ENCODE measurements at regions not wholly inside any gene's neighbourhood (a gene's known extent, or its start where the extent isn't known, plus 50 kb on each side); places are given as distances from the start of the nearest gene placed in this dataset.

- Histone ChIP-seq H3K4me3 (ENCODE audit: low read length) (no peak overlapping the region), H3K9me3 (ENCODE audit: low read length) (no peaks in the 10 kb centered on the region), H3K9me2 (ENCODE audit: insufficient read depth, low read length) (no peaks in the 10 kb centered on the region), H3K4me2 (ENCODE audit: low read length) (no peak overlapping the region), H3K9ac (ENCODE audit: low read length) (no peak overlapping the region), H3K27me3 (ENCODE audit: insufficient read depth, low read depth, low read length) (no peaks in the 10 kb centered on the region), H4K20me1 (ENCODE audit: insufficient read depth) (no peaks in the 10 kb centered on the region), H2AFZ (ENCODE audit: low read depth, low read length) (no peak overlapping the region), H3K27ac (ENCODE audit: low read length) (no peak overlapping the region), H3K79me2 (replicated peaks; ENCODE audit: insufficient read depth, low read length) (no peaks in the 10 kb centered on the region), H3F3A (ENCODE audit: insufficient read depth, low read length, poor library complexity, severe bottlenecking) (no peaks in the 10 kb centered on the region), H3K36me3 (ENCODE audit: insufficient read depth, low read length) (no peaks in the 10 kb centered on the region)
- no peak for TF ChIP-seq MXI1 (conservative IDR thresholded peaks at IDR 0.05; ENCODE audit: poor library complexity, severe bottlenecking)
- no peak for TF ChIP-seq POLR2AphosphoS5 (IDR thresholded peaks at IDR 0.05)
- no peak for TF ChIP-seq CTCF (IDR thresholded peaks at IDR 0.05; ENCODE audit: poor library complexity, severe bottlenecking)
- TF ChIP-seq REST (IDR thresholded peaks at IDR 0.05; ENCODE audit: borderline replicate concordance), result no peak
- TF ChIP-seq EZH2 (IDR thresholded peaks at IDR 0.05; ENCODE audit: borderline replicate concordance, insufficient read depth, low read length, poor library complexity, severe bottlenecking), result no peak
- no peak for TF ChIP-seq EP300 (conservative IDR thresholded peaks at IDR 0.05; ENCODE audit: poor library complexity, severe bottlenecking)
- no peak for TF ChIP-seq SMC3 (conservative IDR thresholded peaks at IDR 0.05; ENCODE audit: poor library complexity)
- TF ChIP-seq RAD21 (conservative IDR thresholded peaks at IDR 0.05), result no peak
- no peak for TF ChIP-seq TAF1 (IDR thresholded peaks at IDR 0.05; ENCODE audit: low read depth)
Observed at GRCh38 chr1:5410652-5411051, 581.6 kb downstream of the NPHP4 start.

- Histone ChIP-seq H3K27me3 (ENCODE audit: insufficient read depth, low read depth, low read length) (no peaks in the 10 kb centered on the region), H3K9me3 (ENCODE audit: low read length) (no peaks in the 10 kb centered on the region), H3K9me2 (ENCODE audit: insufficient read depth, low read length) (no peaks in the 10 kb centered on the region), H3K4me3 (ENCODE audit: low read length) (no peak overlapping the region), H3K36me3 (ENCODE audit: insufficient read depth, low read length) (no peaks in the 10 kb centered on the region), H3K79me2 (replicated peaks; ENCODE audit: insufficient read depth, low read length) (no peaks in the 10 kb centered on the region), H4K20me1 (ENCODE audit: insufficient read depth) (no peaks in the 10 kb centered on the region), H3K27ac (ENCODE audit: low read length) (no peak overlapping the region), H3K4me2 (ENCODE audit: low read length) (no peak overlapping the region), H2AFZ (ENCODE audit: low read depth, low read length) (no peak overlapping the region), H3F3A (ENCODE audit: insufficient read depth, low read length, poor library complexity, severe bottlenecking) (no peaks in the 10 kb centered on the region), H3K9ac (ENCODE audit: low read length) (no peak overlapping the region)
- no peak for TF ChIP-seq REST (IDR thresholded peaks at IDR 0.05; ENCODE audit: borderline replicate concordance)
Observed at GRCh38 chr1:5408401-5408800, 583.8 kb downstream of the NPHP4 start.
